NT2/D1 (cell line): ENCODE measurements at regions not wholly inside any gene's neighbourhood (a gene's known extent, or its start where the extent isn't known, plus 50 kb on each side); places are given as distances from the start of the nearest gene placed in this dataset.

ENCODE experiments used
- SUZ12 ChIP-seq: IDR thresholded peaks from 2 replicates; pipeline ENCODE4 v1.6.1; 2011; ENCODE audit not compliant: insufficient read length, insufficient read depth; ENCODE audit errors: extremely low read depth
- YY1 ChIP-seq: IDR thresholded peaks from 2 replicates; pipeline ENCODE4 v1.6.1; 2011; ENCODE audit not compliant: insufficient read length, insufficient read depth
- ZNF274 ChIP-seq: IDR thresholded peaks from 2 replicates; pipeline ENCODE4 v1.6.1; 2011; ENCODE audit warnings: mild to moderate bottlenecking, low read depth, low read length

DNA sequence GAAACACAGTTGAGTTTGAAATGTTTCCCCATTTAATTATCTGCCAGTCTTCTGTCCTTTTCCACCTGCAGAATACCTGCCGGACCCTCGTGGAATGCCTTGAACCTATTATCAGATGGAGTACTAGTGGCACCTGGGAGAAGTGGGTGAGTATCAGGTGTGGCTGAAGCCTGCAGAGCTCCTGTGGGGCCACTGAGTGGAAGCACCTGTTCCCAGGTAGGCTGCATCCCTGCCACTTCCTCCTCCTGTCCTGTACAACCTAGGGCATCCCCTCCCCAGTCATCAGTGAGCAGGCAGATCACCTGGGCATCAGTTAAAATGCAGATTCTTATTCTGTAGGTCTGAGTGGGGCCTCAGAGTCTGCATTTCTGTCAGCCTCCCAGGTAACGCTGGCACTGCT is 80.8 kb upstream of the BZW1 start:
- TF ChIP-seq YY1 (no peak), ZNF274 (no peak), SUZ12 (no peak)
